H9 (cell line): ENCODE measurements at regions not wholly inside any gene's neighbourhood (a gene's known extent, or its start where the extent isn't known, plus 50 kb on each side); places are given as distances from the start of the nearest gene placed in this dataset.

Experiments
- DNase-seq: peaks from one replicate; pipeline ENCODE4 v3.0.0-alpha.2; 2017
- H2AFZ ChIP-seq: one replicate; pipeline ENCODE4 v1.6.1; 2013; ENCODE audit warnings: mild to moderate bottlenecking, low read length, control low read depth, moderate library complexity
- H2AK5ac ChIP-seq: 2 replicates; pipeline ENCODE4 v1.6.1; 2013; ENCODE audit warnings: low read length, control low read depth, mixed read lengths; ENCODE audit not compliant: insufficient read length
- H2BK120ac ChIP-seq: one replicate; pipeline ENCODE4 v1.6.1; 2013; ENCODE audit warnings: low read depth, mild to moderate bottlenecking, low read length, control low read depth, inconsistent platforms; ENCODE audit not compliant: poor library complexity, severe bottlenecking
- H2BK12ac ChIP-seq: 2 replicates; pipeline ENCODE4 v1.6.1; 2013; ENCODE audit warnings: low read length, control low read depth, mixed read lengths, low read depth; ENCODE audit not compliant: insufficient read length
- H2BK15ac ChIP-seq: 2 replicates; pipeline ENCODE4 v1.6.1; 2013; ENCODE audit warnings: low read depth, low read length, control low read depth
- H2BK20ac ChIP-seq: one replicate; pipeline ENCODE4 v1.6.1; 2013; ENCODE audit warnings: low read depth, mild to moderate bottlenecking, low read length, control low read depth, inconsistent platforms; ENCODE audit not compliant: poor library complexity, severe bottlenecking
- H2BK5ac ChIP-seq: 2 replicates; pipeline ENCODE4 v1.6.1; 2013; ENCODE audit warnings: low read length, control low read depth, mixed read lengths; ENCODE audit not compliant: insufficient read length
- H3K14ac ChIP-seq: 2 replicates; pipeline ENCODE4 v1.6.1; 2013; ENCODE audit warnings: low read length, control low read depth; ENCODE audit not compliant: insufficient read depth
- H3K18ac ChIP-seq: 2 replicates; pipeline ENCODE4 v1.6.1; 2013; ENCODE audit warnings: low read depth, mild to moderate bottlenecking, mixed read lengths, low read length, control low read depth; ENCODE audit not compliant: insufficient read length
- H3K23ac ChIP-seq: 2 replicates; pipeline ENCODE4 v1.6.1; 2013; ENCODE audit warnings: low read length, control low read depth, mixed read lengths, low read depth; ENCODE audit not compliant: insufficient read length
- H3K23me2 ChIP-seq: 2 replicates; pipeline ENCODE4 v1.6.1; 2013; ENCODE audit warnings: low read depth, mild to moderate bottlenecking, mixed read lengths, low read length, control low read depth; ENCODE audit not compliant: insufficient read length, poor library complexity, severe bottlenecking
- H3K27ac ChIP-seq: 2 replicates; pipeline ENCODE4 v1.5.1; 2013; ENCODE audit warnings: low read length, control low read depth, mixed read lengths, low read depth; ENCODE audit not compliant: insufficient read length
- H3K27me3 ChIP-seq: 2 replicates; pipeline ENCODE4 v1.6.1; 2013; ENCODE audit warnings: low read length, control low read depth, inconsistent platforms; ENCODE audit not compliant: insufficient read depth
- H3K4ac ChIP-seq: 2 replicates; pipeline ENCODE4 v1.6.1; 2013; ENCODE audit warnings: low read depth, mild to moderate bottlenecking, control low read depth, inconsistent platforms, low read length, moderate library complexity
- H3K4me1 ChIP-seq: 2 replicates; pipeline ENCODE4 v1.6.1; 2013; ENCODE audit warnings: low read length, control low read depth, inconsistent platforms; ENCODE audit not compliant: insufficient read depth
- H3K4me2 ChIP-seq: 2 replicates; pipeline ENCODE4 v1.6.1; 2013; ENCODE audit warnings: low read length, control low read depth, mixed read lengths; ENCODE audit not compliant: insufficient read length, insufficient read depth
- H3K56ac ChIP-seq: 2 replicates; pipeline ENCODE4 v1.6.1; 2013; ENCODE audit warnings: low read depth, mild to moderate bottlenecking, mixed read lengths, low read length, control low read depth; ENCODE audit not compliant: insufficient read length
- H3K79me1 ChIP-seq: 2 replicates; pipeline ENCODE4 v1.6.1; 2013; ENCODE audit warnings: low read depth, mild to moderate bottlenecking, moderate library complexity, low read length, control low read depth, inconsistent platforms; ENCODE audit not compliant: insufficient read depth, poor library complexity, severe bottlenecking
- H3K79me2 ChIP-seq: 2 replicates; pipeline ENCODE4 v1.6.1; 2013; ENCODE audit warnings: low read length, control low read depth, inconsistent platforms; ENCODE audit not compliant: insufficient read depth
- H3K9ac ChIP-seq: 2 replicates; pipeline ENCODE4 v1.6.1; 2013; ENCODE audit warnings: low read length, control low read depth, mixed read lengths; ENCODE audit not compliant: insufficient read length; ENCODE audit errors: extremely low read depth
- H3K9me3 ChIP-seq: one replicate; pipeline ENCODE4 v1.6.1; 2013; ENCODE audit warnings: low read depth, low read length, inconsistent platforms; ENCODE audit not compliant: control insufficient read depth
- H3T11ph ChIP-seq: one replicate; pipeline ENCODE4 v1.6.1; 2013; ENCODE audit warnings: mild to moderate bottlenecking, low read length, control low read depth, inconsistent platforms
- H4K20me1 ChIP-seq: one replicate; pipeline ENCODE4 v1.6.1; 2013; ENCODE audit not compliant: control insufficient read depth, insufficient read length, insufficient read depth
- H4K5ac ChIP-seq: 2 replicates; pipeline ENCODE4 v1.6.1; 2013; ENCODE audit warnings: low read depth, mild to moderate bottlenecking, mixed read lengths, low read length, control low read depth; ENCODE audit not compliant: insufficient read length
- H4K8ac ChIP-seq: replicated peaks from 2 replicates; pipeline ENCODE4 v1.6.1; 2013; ENCODE audit warnings: low read length, control low read depth, mixed read lengths, low read depth; ENCODE audit not compliant: insufficient read length
- H4K91ac ChIP-seq: 2 replicates; pipeline ENCODE4 v1.6.1; 2013; ENCODE audit warnings: low read depth, mild to moderate bottlenecking, moderate library complexity, mixed read lengths, low read length, control low read depth; ENCODE audit not compliant: insufficient read length
- H3K27ac Mint-ChIP-seq, 3 experiments: 2 replicates in 2 of 3; 3 replicates in 1 of 3; pipeline ENCODE4 v1.8.0; 2020 to 2021; ENCODE audit warnings: mixed read lengths in 3 of 3, mild to moderate bottlenecking in 1 of 3, moderate library complexity in 1 of 3
- H3K27me3 Mint-ChIP-seq: 2 replicates; pipeline ENCODE4 v1.8.0; 2021; ENCODE audit warnings: low read depth, mild to moderate bottlenecking, moderate library complexity, mixed read lengths
- H3K36me3 Mint-ChIP-seq, 3 experiments: 2 replicates in 2 of 3; 3 replicates in 1 of 3; pipeline ENCODE4 v1.8.0; 2020 to 2021; ENCODE audit warnings: low read depth in 3 of 3, mixed read lengths in 3 of 3; ENCODE audit not compliant: insufficient read depth in 1 of 3
- H3K4me1 Mint-ChIP-seq, 2 experiments: 2 replicates each; pipeline ENCODE4 v1.8.0; 2020; ENCODE audit warnings: mixed read lengths in 2 of 2
- H3K4me3 Mint-ChIP-seq, 2 experiments: 2 replicates in 1 of 2; 3 replicates in 1 of 2; pipeline ENCODE4 v1.8.0; 2020 to 2021; ENCODE audit warnings: mild to moderate bottlenecking in 2 of 2, mixed read lengths in 2 of 2, moderate library complexity in 1 of 2
- H3K9me3 Mint-ChIP-seq, 2 experiments: 2 replicates in 1 of 2; 3 replicates in 1 of 2; pipeline ENCODE4 v1.8.0; 2020; ENCODE audit warnings: mild to moderate bottlenecking in 2 of 2, mixed read lengths in 2 of 2, moderate library complexity in 1 of 2
- CTCF ChIP-seq: fragments of 200-600 bp; sonication (generic); conservative IDR thresholded peaks from 3 replicates; pipeline ENCODE4 v1.8.0; 2021; ENCODE audit warnings: antibody characterized with exemption, mild to moderate bottlenecking
- WGBS: extraction: QIAGEN DNeasy Blood & Tissue Kit; methylation state at CpG from one replicate; pipeline ENCODE4 v1.1.7; 2013; ENCODE audit warnings: missing lambda C conversion rate, low lambda C conversion rate, mixed read lengths; ENCODE audit not compliant: insufficient read length; ENCODE audit errors: extremely low coverage; 5-methylcytosine and 5-hydroxymethylcytosine counted together

- H2AFZ ChIP-seq = no peak overlapping the region
- no peak for TF ChIP-seq CTCF
- no peak overlapping the region for H2BK20ac ChIP-seq
- H4K5ac ChIP-seq = no peak overlapping the region
- no peak overlapping the region for H2BK15ac ChIP-seq
- no peaks in the 10 kb centered on the region for H3K23me2 ChIP-seq
- H2BK12ac ChIP-seq = no peak overlapping the region
- H3K56ac ChIP-seq = no peak overlapping the region
- H3K27me3 ChIP-seq = no peaks in the 10 kb centered on the region
- H4K8ac ChIP-seq = no peak overlapping the region
- no peak overlapping the region for H2BK5ac ChIP-seq
- no peak for DNase-seq
- no peak overlapping the region for H3K4me2 ChIP-seq
- no peak overlapping the region for H3K4ac ChIP-seq
- H3K4me3 Mint-ChIP-seq = no peak overlapping the region
- H3K9me3 Mint-ChIP-seq = peaks cover 54 to 62% of the 10 kb centered on the region in 2 experiments
- H2AK5ac ChIP-seq = no peak overlapping the region
- H4K20me1 ChIP-seq = no peaks in the 10 kb centered on the region
- peaks cover 41% of the 10 kb centered on the region for H3K9me3 ChIP-seq
- no peak overlapping the region for H3K27ac Mint-ChIP-seq
- peaks cover 4 to 14% (median 14%) of the 10 kb centered on the region in 3 experiments for H3K36me3 Mint-ChIP-seq
- H3K14ac ChIP-seq = no peak overlapping the region
- H3K27me3 Mint-ChIP-seq = no peaks in the 10 kb centered on the region
- H3K27ac ChIP-seq = no peak overlapping the region
- no peak overlapping the region for H3K23ac ChIP-seq
- H4K91ac ChIP-seq = no peak overlapping the region
- H3T11ph ChIP-seq = no peak overlapping the region
- no peak overlapping the region for H2BK120ac ChIP-seq
- H3K4me1 Mint-ChIP-seq = no peaks in the 10 kb centered on the region
- H3K18ac ChIP-seq = no peak overlapping the region
- no peaks in the 10 kb centered on the region for H3K4me1 ChIP-seq
- H3K79me1 ChIP-seq = no peaks in the 10 kb centered on the region
- H3K9ac ChIP-seq = no peak overlapping the region
- WGBS = no CpG with 5 or more reads among the region's 1 CpG
- H3K79me2 ChIP-seq = no peaks in the 10 kb centered on the region
Observed at GRCh38 chrX:27078371-27078770, 384.8 kb downstream of the PPP4R3C start.
